Cardiac fibroblast (primary cell): ENCODE measurements at regions not wholly inside any gene's neighbourhood (a gene's known extent, or its start where the extent isn't known, plus 50 kb on each side); places are given as distances from the start of the nearest gene placed in this dataset.
"Not testable (repeated sequence)": the region's sequence is repeated elsewhere in the genome, so short reads cannot be mapped to it uniquely, and the experiment has no call there.

ENCODE experiments used
- DNase-seq, 2 donors: peaks; one replicate each; pipeline versions ENCODE4 v3.0.0 to v3.0.0-alpha.2; 2010; ENCODE audit warnings: low read depth in 2 of 2
- H3K4me3 ChIP-seq, 2 donors: replicated peaks in 1 of 2; 1 replicate in 1 of 2; 2 replicates in 1 of 2; pipeline ENCODE4 v1.5.1; 2011; ENCODE audit warnings: low read depth in 2 of 2, low read length in 2 of 2, mild to moderate bottlenecking in 2 of 2, moderate library complexity in 1 of 2
- CTCF ChIP-seq: IDR thresholded peaks from one replicate; pipeline ENCODE4 v1.5.1; 2011; ENCODE audit warnings: low read depth, mild to moderate bottlenecking, low read length, inconsistent platforms

GRCh38 chr1:118564961-118565703 lies 380.1 kb upstream of the SPAG17 start:
- TF ChIP-seq CTCF: no peak
- no peak for DNase-seq
- no peak overlapping the region for H3K4me3 ChIP-seq

- no peak for TF ChIP-seq CTCF
- H3K4me3 ChIP-seq: no peak overlapping the region
- DNase-seq: peak in 1 of 2 donors; percentile 1
Measured at GRCh38 chr1:118563981-118564951, 379.2 kb upstream of the SPAG17 start.

GRCh38 chr1:118558933-118559332 lies 373.9 kb upstream of the SPAG17 start:
- no peak overlapping the region for H3K4me3 ChIP-seq
- TF ChIP-seq CTCF: no peak
- no peak for DNase-seq

DNA sequence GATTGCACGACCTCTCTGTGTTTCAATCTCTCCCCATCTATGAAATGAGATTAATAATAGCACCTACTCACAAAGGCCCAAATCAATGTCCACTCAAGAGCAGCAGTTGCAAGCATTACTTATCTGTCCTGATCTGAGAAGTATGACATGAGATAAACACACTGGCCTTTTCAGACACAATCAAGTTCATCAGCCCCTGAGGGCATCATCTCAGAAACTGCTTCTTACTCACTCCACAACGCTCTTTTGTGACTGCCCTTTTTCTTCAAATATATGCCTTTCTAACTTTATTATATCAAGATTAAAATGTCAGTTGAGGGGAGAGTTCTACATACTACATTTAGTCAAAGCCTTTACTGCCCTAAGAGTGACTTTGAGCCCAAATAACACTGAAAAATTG lies 371.9 kb upstream of the SPAG17 start:
- no peak for DNase-seq
- TF ChIP-seq CTCF: no peak
- H3K4me3 ChIP-seq: no peak overlapping the region

GRCh38 chr1:118555638-118556037 lies 370.6 kb upstream of the SPAG17 start:
- H3K4me3 ChIP-seq: no peak overlapping the region
- TF ChIP-seq CTCF: no peak
- DNase-seq: no peak

DNA sequence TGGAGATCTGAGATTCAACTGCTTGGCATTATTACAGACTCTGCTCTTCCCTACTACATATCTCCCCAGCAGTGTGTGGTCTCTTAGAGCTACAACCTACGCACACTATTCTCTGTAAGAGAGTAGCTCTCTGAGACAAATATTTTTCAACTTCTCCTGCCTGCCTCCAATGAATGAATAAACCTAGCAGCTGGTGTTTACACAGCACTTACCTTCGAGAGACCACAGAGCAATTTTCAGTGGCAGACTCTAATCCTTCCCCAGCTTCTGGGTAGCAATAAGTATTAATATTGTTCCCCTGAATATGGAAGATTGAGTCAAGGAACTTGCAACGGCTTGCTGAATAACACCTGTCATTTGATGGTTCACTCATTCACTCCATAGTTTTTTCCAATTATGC lies 350.9 kb upstream of the SPAG17 start:
- no peak for DNase-seq
- no peak for TF ChIP-seq CTCF
- no peak overlapping the region for H3K4me3 ChIP-seq

- H3K4me3 ChIP-seq, DNase-seq: not testable (repeated sequence)
Measured at GRCh38 chr1:118511922-118512321, 326.9 kb upstream of the SPAG17 start.
